NCI-H2107 treated with DMSO at 0.1 percent for 48 hours (cell line): ENCODE measurements at regions not wholly inside any gene's neighbourhood (a gene's known extent, or its start where the extent isn't known, plus 50 kb on each side); places are given as distances from the start of the nearest gene placed in this dataset.

Experiments
- DNase-seq: peaks from one replicate; lab custom pipeline; 2025; ENCODE audit not compliant: unreplicated experiment; lab: John Stamatoyannopoulos, UW

- DNase-seq: no peak
Observed at GRCh38 chr13:95496485-95496884, 56.0 kb upstream of the CLDN10 start.

- no peak for DNase-seq
Observed at GRCh38 chr13:95497381-95497807, 55.1 kb upstream of the CLDN10 start.

GRCh38 chr13:95498886-95499285 is 53.6 kb upstream of the CLDN10 start:
- DNase-seq: no peak

GRCh38 chr13:95499811-95500712 is 52.5 kb upstream of the CLDN10 start:
- no peak for DNase-seq

GRCh38 chr13:95502216-95502615 is 50.3 kb upstream of the CLDN10 start:
- DNase-seq: no peak
